CD1c-positive myeloid dendritic cell (primary cell): ENCODE measurements at regions not wholly inside any gene's neighbourhood (a gene's known extent, or its start where the extent isn't known, plus 50 kb on each side); places are given as distances from the start of the nearest gene placed in this dataset.

ENCODE experiments used
- DNase-seq: peaks from one replicate; pipeline ENCODE4 v3.0.0-alpha.2; 2016; ENCODE audit errors: extremely low spot score

DNA sequence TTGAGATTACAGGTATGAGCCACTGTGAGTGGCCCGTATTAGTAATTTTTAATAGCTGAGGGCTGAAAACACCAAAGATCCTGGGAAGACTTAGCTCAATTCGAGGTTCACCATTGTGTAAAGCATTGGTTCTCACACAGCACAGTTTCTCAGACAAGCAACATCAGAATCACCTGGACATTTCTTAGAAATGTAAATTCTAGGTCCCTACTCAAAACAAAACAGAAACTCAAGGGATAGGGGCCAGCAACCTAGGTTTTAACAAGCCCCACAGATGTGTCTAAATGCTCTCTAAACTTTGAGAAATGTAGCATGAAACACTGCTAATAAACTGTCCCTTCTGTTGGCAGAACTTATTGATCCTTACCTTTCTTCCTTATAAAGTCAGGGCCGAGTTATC lies 681.2 kb downstream of the RNF144A start:
- DNase-seq, result no peak

DNA sequence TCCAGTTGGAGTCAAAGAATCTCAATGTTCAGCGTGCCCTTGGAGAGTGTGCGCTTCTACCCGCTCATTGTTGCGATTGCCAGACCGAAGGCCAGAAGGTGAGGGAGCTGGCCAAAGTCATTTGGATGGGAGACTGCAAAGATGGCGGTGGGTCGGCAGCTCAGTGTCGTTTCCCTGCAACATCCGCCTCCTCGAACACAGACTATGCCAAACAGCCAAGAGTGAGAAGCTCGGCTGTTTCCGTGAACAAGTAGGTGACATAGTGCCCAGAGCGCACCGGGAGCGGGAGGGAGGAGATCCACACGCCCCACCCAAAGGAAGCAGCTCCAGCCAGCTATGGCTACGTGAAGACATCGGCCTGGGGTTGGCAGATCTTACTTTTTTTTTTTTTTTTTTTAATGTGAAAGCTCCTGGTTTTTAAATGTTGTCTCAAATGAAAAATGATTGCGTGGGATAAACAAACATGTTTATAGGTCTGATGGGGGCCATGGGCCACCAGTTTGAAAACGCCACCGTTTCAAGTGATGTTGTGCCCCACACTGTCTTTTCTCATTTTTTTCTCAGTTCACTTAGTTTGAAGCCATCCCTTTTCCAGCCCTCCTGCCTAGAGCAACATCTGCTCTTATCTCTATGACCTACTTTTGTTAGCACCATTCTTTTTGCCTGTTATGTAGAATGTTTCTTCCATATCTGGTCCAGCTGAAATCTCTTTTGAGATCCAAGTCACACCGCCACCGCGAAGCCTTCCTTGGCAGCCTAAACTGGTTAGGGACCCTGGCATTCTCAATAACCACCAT lies 682.4 kb downstream of the RNF144A start:
- no peak for DNase-seq

DNA sequence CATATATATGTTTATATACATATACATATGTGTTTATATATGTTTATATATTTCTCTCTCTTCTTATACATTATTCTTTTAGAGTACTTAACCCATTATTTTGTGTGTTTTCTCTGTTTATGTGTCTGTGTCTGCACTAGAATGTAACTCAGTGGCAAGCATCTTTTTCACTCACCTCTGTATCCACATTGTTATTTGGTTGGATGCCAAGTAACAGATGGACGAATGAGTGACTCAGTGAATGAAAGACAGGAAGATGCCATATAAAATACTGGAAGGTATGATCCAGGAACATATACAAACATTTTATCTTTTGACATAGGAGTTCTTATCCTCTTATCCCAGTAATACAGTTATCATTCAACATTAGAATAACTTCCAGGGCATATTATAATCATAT lies 684.8 kb downstream of the RNF144A start:
- no peak for DNase-seq

DNA sequence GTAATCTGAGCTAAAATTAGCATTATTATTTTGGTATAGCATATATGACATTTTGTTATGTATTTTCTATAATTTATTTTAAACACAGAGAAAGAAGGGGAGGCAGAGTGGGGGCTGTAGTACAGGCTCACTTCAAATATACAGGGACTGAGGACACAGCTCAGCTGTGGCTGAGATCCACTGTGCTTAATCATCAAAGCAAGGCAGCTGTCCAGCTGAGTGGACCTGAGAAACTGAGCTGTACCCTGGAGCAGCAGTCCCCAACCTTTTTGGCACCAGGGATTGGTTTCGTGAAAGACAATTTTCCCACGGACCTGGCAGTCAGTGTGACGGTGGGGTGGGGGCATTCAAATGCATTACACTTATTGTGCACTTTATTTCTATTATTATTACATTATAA lies 687.2 kb downstream of the RNF144A start:
- DNase-seq, result no peak

DNA sequence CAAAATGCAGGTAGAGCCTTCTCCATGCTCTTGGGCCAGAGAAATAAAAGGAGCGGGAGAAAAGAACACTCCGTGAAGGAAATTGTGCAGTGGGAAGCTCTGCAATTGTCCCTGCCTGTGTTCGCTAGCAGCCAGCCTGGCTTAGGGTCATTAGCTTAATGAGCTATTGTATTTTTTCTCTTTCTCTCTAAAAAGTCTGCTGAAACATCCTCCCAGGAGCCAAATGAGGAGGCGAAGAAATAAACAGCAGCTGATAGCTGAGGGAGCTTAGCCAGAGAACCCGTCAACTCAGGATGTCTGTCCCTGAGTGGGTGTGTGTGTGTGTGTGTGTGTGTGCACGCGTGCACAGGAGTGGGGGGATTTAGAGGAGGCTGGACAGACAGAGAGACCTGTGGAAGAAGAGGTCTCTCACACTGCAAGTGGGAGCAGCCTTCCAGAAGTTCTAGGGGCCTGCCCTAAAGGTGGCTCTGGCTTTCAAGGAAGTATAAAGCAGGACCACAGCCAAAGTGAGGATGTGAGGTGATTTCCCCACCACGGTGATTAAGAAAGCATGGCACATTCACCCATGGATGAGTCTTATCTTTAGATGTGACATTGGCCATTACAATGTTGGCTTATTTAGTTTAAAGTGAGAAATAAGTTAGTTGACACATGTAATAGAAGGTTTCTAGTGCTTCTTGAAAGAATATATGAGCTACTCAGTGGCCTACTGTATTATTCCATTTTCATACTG lies 690.4 kb downstream of the RNF144A start:
- DNase-seq, result no peak

DNA sequence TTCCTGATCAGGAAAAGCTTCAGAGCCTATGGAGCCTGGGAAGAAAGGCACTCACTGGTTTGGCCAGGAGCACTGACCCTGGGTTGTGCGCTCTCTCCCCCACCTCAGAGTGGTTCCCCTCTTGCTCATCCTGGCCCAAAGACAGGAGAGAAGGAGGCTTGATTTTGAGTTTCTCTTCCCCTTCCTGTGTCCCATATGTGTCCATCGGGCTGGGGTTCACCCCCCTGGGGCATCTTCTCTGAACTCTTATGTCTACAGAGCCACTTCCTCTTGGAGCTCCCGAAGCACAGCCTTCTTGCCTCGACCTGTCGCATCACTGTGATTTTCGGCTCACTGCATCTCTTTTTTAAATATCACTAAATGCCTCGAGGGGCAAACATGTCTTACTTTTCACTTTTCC lies 692.3 kb downstream of the RNF144A start:
- DNase-seq, result no peak

DNA sequence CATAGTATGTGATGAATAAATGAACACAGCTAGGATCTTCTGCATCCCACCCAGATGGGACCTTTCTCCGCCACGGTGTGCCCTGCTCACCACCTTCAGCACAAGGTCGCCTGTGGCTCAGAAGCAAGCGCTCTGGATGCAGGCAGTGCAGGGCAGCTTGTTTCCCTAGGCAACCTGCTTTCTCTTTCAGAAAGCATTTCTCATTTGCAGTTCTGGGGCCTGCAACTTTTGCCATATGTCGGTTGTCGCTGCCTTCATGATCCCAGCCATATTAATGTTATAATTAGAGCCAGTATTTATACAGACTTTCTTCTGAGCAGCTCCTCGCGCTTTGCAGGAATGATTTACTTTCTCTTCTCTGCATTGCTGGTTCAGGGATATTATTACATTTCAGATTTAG lies 692.8 kb downstream of the RNF144A start:
- DNase-seq, result no peak

DNA sequence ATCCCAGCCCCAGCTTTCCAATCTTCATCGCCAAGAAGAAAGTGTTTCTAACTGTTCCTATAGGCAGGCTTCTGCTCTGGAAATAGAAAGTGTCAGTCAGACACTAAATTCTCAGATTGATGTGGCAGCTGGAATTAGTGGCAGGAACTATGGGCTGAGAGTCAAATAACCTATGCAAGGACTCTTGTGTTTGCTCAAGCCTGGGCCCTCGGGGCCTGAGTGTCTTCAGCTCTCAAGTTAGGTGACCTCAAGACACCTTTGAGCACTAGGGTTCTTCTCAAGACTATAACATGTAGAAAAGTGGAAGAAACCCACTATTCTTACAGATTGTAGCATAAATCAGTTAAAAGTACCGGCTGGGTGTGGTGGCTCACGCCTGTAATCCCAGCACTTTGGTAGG lies 694.5 kb downstream of the RNF144A start:
- DNase-seq, result no peak

DNA sequence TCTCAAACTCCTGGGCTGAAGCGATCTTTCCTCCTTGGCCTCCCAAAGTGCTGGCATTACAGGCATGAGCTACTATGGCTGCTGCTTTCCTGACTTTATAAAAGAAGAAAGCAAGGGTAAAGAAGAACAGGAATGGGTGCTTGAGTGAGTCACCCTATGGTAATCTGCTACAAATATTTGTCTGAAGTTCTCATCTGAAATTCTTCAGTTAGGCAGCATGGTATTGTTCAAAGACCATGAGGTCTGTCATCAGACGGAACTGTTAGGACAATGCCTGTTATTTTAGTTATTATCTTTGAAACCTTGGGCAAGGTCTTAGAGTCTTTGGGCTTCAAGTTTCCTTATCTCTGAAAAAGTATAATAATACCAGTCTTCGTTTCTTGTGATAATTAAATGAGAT lies 695.8 kb downstream of the RNF144A start:
- no peak for DNase-seq

DNA sequence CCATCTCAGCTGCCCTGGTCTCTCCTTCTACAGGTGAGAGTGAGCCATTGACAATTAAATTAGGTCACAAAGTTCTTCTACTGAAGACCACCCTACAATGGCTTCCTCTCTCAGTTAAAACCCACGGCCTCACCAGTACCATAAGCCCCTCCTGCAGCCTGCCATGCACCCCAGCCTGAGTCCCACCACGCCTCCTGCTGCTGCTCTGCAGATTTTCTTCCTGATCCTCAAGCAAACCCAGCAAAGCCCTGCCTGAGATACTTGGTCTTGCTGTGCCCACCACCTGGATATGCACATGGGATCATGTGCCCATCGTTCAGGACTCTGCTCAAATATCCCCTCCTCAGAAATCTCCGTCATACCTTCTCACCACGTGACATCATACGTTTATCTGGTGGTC lies 696.6 kb downstream of the RNF144A start:
- no peak for DNase-seq

DNA sequence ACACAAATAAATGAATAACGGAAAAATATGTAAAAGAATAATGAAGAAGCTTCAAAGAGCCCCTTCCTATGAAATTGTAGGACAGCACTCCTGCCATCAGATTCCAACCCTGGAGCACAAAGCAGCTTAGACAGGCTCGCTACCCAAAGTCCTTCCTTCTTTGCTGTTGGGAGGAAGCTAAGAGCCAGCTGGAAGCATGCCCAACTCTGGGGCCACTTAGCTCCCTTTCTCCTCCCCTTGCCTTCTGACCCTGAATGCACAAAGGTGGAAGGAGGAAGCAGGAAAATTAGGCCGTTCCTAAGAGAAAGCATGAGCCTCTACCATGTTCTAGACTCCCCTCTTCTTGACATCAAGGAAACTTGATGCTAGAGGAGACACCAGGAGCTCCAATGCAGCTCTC lies 700.8 kb downstream of the RNF144A start:
- DNase-seq, result peak; percentile 22

DNA sequence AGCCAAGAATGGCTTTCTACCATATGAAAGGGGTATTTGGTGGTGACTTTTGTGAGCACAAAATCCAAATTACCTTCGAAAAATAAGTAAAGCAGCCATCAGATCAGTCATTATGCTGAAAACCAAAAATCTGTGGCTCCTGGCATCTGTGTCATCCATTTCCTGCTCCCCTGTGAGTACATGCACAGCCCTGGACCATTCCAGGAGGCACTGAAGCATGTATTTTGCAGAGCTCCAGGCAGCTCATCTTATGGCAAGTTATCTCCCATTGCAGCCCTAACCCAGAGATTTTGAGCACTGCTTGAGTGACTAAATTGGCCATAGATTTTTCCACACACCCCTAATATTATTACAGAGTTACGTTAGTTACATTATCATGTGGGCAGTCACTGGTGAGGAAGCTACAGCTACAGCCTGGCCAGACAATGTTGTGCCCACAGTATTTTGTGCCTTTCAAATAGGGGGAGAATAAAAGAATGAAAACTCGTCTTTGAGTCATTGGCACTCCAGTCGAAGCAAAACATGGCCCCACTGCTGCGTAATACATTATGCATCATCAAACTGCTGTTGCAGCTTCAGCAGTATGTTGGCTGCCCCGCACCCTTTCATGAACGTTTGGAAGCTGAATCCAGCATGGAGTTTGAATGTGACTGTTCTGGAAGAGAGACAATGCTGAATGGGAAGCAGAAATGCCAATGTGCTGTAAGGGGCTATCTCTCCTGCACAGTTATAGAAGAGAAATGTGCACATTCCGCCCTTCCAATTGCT lies 702.2 kb downstream of the RNF144A start:
- no peak for DNase-seq

DNA sequence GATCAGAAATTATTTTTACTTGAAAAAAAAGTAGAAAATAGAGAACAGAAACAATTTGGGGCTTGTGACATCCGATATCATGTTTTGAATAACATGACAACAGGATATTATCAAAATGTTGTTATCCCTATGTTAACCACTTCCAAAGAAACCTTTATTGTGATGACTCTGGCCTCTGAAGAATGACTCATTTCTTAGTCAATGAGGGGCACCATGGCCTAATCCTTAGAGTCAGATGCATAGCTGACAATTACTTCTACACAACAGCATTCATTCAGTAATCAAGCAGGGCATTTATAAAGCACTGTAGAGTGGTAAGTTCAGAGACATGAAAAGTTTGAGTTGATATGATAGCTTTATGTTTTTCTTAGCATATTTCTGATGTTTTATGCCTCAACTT lies 703.0 kb downstream of the RNF144A start:
- DNase-seq, result peak; percentile 36

DNA sequence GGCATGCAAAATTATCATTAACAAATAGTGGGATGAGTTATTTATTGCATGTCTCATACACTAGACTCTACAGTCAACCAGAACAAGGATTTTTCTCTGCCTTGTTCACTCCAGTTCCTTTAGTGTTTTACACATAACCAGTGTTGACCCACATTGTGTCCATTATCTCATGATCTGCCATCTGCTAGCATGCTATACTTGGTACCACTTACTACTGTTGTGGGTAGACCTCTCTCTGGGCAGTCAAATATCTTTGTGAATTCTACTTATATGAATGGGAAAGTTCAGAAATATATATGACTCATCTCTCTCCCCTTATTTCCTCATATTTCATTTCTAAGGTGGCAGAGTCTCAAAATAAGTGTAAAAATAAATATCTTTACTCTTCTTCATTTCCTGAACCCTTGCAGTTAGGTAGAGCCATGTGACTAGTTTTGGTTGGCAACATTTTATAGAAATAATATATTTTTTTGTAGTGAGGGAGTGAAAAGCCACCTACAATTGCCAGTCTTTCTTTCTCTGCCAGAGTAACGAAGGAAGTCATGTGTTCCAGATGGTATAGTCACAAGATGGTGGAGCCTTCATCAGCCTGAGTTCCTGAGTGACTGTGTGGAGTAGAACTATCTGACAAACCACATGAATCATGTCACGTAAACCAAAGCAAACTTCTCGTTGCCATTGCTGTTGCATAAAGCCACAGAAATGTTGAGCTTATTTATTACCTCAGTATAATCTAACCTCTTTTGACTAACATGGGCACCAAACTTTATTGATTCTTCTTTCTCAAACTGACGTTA lies 704.0 kb downstream of the RNF144A start:
- DNase-seq, result peak; percentile 7

DNA sequence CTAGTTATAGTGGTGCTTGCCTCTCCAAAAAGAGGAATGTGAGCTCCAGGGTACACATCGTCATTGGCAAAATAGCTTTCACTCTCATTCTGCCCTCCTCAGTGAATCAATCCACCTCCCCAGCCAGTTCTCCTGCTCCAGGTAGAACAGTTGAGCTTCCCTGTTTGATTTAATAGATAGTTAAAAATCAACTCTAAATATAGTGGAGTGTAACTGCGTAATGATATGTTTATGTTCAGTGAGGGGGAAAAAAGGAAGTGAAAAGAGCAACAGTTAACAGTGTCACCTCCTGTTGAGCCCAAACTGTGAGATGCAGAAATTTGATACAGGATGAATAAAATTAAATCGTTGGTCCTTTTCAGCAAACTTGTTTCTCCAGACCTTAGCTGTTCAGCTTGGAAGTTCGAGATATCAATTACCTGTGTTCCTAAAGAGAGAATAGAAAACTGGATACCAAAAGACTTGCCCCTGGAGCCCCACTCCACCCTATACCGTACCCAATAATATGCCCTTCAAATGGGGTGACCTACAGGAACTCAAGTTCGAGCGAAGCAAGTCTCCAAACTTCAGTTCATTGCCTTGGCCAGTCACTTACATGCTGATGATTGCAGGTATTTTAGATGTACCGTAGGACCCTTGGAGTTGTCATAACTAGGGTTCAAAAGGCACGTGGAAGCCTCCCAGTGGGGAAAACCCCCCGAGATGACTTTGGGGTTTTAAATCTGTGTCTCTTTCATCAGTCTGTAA lies 708.4 kb downstream of the RNF144A start:
- DNase-seq, result no peak

DNA sequence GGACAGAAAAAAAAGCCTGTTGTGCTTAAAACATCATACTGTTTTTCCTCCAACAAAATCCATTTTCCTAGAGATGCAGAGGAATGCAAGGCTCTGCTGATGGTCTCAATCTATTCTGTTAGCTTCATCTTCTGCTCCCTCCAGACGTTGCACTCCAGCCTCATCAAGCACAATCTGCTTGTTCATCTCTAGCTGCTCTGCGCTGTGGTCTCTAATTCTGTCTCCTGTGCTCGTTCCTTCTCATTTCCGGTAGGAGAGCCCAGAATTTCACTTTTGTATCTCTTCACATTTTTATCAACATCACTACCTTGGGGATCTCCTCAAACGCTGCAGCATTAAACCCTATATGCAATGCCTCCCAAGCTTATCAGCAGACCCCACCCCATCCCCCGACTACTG lies 708.9 kb downstream of the RNF144A start:
- no peak for DNase-seq

DNA sequence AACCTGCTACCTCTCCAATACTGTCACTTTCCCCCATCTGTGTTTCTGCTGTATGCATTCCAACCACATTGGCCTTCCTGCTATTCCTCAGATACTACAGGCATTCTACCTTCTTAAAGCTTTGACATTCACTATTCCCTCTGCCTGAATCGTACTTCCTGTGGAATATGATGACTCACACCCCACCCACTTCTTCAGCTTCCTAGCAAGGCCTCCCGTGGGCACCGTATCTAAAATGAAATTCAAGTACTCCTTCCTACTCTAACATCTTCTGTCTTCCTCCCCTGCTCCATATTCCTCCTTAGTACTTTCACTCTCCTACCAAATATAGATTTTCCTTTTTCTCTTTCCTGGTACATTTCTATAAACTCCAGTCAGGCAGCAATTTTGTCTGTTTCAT lies 710.4 kb downstream of the RNF144A start:
- no peak for DNase-seq

DNA sequence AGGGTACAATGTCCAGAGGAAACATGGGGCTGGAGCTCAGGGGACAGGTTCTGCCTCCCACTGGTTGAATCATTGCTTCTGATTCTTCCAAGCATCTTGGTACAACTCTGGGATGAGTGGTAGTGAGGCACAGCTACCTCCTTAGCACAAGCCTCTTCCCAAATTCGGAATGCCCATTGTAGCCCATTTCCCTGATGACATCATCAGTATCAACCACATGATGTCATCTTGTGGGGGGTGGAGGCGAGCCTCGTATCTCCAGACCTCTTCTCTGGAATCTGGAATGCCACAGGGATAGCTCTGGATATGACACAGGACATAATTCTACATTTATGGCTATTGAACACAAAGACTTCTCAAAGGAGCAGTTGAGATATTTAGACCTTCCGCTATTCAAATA lies 715.2 kb downstream of the RNF144A start:
- DNase-seq, result no peak

DNA sequence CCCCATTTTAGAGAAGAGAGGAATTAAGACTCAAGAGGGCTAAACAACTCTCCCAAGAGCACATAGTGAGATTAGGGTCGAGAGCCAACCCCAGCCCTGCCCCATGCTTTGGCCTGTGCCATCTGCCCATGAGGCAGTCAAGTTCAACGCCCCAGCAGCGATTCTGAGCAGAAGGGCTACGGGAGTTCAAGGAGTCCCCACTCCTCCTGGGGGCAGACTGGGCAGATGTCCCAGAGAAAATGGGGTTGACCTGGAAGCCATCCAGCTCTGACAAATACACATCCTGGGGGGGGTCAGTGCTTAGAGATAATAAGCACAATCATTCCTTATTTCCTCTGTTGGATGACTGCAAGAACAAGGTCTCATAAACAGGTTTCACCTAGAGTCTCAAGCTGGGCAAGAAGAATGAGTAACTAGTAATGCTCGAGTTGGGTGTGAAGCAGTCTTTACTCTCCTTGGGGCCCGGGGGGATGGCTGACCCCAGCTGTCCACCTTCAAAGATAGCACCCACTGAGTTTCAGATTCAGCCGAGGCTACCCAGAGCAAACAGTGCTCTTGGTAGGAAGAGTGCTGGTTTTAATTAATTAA lies 716.4 kb downstream of the RNF144A start:
- DNase-seq, result no peak

DNA sequence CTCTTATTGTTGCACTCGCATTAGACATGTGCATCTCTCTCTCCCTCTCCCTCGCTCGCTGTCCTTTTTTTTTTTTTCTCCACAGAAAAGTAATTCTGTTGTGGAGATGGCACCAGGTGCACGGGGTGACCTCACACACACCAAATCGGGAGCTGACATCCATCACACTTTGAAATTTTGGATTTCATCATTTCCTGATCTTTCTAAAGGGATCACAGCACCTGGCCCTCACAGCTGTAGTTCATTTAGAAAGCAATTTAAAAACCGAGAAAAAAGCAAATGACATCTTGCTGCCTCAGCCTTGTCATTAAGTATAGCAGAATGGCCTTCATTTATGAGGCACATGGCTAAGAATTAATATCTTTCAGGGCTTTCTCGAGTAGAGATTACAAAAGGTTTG lies 717.2 kb downstream of the RNF144A start:
- DNase-seq, result no peak

DNA sequence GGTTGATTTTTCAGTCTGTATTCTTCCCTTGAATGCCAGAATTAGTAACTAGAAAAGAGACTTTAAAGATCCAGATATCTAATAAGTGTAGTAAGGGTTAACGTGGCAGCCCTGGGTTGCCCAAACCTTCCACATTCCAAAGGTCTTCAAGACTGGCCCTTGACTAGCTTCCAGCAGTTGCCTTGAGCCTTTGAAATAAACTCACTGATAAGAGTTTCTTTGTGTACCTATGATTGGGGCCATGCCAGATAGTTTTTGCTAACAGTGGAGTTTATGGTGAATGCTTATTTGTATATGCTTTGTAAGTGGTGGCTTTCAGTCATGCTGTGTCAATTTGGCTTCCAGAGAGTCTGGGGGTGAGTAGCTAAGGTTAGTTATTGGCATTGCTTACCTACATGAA lies 722.3 kb downstream of the RNF144A start:
- no peak for DNase-seq
